HEK293 (cell line): ENCODE measurements at regions not wholly inside any gene's neighbourhood (a gene's known extent, or its start where the extent isn't known, plus 50 kb on each side); places are given as distances from the start of the nearest gene placed in this dataset.

Experiments
- ZBTB7A ChIP-seq: fragments of 450-650 bp; formaldehyde crosslinking; IDR thresholded peaks from 2 replicates; pipeline ENCODE4 v1.5.1; 2016; ENCODE audit warnings: low read depth, missing biosample characterization, missing genetic modification characterization
- ZFP37 ChIP-seq: fragments of 450-650 bp; formaldehyde crosslinking; IDR thresholded peaks from 2 replicates; pipeline ENCODE4 v1.5.1; 2016; ENCODE audit warnings: missing biosample characterization, missing genetic modification characterization
- ZNF23 ChIP-seq: fragments of 450-650 bp; formaldehyde crosslinking; IDR thresholded peaks from 2 replicates; pipeline ENCODE4 v1.5.1; 2016; ENCODE audit warnings: missing biosample characterization, missing genetic modification characterization, borderline replicate concordance
- ZNF624 ChIP-seq: fragments of 450-650 bp; formaldehyde crosslinking; IDR thresholded peaks from 2 replicates; pipeline ENCODE4 v1.5.1; 2017; ENCODE audit warnings: missing biosample characterization, missing genetic modification characterization
- TF ChIP-seq, protein P1 (sequence below): fragments of 450-650 bp; formaldehyde crosslinking; IDR thresholded peaks from 2 replicates; pipeline ENCODE4 v1.5.1; 2016; ENCODE audit warnings: missing biosample characterization, missing genetic modification characterization
- TF ChIP-seq, protein P2 (sequence below): fragments of 450-650 bp; formaldehyde crosslinking; IDR thresholded peaks from 2 replicates; pipeline ENCODE4 v1.5.1; 2016; ENCODE audit warnings: missing biosample characterization, missing genetic modification characterization

DNA sequence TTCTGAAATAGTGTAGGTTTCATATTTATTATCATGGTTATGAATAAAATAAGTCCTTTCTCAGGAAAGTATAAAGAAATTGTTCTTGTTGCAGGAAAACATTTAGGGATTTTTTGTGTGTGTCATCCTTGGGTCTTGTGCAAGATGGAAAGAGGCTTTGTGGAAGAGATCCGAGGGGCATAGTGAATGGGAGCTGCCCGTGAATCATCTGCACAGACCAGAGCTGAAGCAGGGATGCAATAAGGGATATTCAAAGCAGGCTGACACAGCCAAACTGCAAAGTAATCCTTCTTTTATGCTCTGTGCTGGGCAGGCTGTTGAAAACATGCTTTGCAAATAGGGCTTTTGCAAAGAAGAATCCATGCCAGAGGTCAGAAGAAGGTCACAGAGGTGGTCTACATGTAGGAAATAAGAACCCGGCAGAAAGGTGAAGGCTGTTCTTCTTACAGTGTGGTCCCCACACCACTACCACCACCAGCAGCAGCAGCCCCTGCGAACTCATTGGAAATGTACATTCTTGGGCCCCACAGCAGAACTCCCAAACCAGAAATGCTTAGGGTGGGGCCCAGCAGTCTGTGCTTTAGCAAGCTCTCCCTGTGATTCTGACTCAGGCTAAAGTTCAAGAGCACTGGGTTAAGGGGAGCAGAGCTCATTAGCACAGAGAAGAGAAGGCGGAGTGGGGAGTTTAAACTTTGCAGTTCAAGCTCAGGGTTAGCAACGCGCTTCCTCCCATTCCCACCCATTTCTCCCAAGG lies 237.6 kb downstream of the QKI start:
- TF ChIP-seq, protein P1, sequence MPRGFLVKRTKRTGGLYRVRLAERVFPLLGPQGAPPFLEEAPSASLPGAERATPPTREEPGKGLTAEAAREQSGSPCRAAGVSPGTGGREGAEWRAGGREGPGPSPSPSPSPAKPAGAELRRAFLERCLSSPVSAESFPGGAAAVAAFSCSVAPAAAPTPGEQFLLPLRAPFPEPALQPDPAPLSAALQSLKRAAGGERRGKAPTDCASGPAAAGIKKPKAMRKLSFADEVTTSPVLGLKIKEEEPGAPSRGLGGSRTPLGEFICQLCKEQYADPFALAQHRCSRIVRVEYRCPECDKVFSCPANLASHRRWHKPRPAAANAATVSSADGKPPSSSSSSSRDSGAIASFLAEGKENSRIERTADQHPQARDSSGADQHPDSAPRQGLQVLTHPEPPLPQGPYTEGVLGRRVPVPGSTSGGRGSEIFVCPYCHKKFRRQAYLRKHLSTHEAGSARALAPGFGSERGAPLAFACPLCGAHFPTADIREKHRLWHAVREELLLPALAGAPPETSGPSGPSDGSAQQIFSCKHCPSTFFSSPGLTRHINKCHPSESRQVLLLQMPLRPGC (tag by site-specific recombination), result no peak
- TF ChIP-seq ZNF23 (no peak), ZBTB7A (tag by site-specific recombination) (no peak), ZNF624 (tag by site-specific recombination) (no peak), ZFP37 (tag by site-specific recombination) (no peak)
- TF ChIP-seq, protein P2, sequence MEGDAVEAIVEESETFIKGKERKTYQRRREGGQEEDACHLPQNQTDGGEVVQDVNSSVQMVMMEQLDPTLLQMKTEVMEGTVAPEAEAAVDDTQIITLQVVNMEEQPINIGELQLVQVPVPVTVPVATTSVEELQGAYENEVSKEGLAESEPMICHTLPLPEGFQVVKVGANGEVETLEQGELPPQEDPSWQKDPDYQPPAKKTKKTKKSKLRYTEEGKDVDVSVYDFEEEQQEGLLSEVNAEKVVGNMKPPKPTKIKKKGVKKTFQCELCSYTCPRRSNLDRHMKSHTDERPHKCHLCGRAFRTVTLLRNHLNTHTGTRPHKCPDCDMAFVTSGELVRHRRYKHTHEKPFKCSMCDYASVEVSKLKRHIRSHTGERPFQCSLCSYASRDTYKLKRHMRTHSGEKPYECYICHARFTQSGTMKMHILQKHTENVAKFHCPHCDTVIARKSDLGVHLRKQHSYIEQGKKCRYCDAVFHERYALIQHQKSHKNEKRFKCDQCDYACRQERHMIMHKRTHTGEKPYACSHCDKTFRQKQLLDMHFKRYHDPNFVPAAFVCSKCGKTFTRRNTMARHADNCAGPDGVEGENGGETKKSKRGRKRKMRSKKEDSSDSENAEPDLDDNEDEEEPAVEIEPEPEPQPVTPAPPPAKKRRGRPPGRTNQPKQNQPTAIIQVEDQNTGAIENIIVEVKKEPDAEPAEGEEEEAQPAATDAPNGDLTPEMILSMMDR, result no peak
